Hematopoietic multipotent progenitor cell treated with erythropoietin and hydrocortisone succinate and interleukin-3 and kit ligand, for 4 days (in vitro differentiated cells): ENCODE measurements at regions not wholly inside any gene's neighbourhood (a gene's known extent, or its start where the extent isn't known, plus 50 kb on each side); places are given as distances from the start of the nearest gene placed in this dataset.
"Not testable (repeated sequence)": the region's sequence is repeated elsewhere in the genome, so short reads cannot be mapped to it uniquely, and the experiment has no call there.

Experiments
- DNase-seq: peaks from one replicate; pipeline ENCODE4 v3.0.0-alpha.2; 2015

GRCh38 chr5:44756097-44756496 is 52.6 kb upstream of the MRPS30 start:
- DNase-seq, result not testable (repeated sequence)

- no peak for DNase-seq
Measured at GRCh38 chr5:44747396-44747795, 61.4 kb upstream of the MRPS30 start.

DNA sequence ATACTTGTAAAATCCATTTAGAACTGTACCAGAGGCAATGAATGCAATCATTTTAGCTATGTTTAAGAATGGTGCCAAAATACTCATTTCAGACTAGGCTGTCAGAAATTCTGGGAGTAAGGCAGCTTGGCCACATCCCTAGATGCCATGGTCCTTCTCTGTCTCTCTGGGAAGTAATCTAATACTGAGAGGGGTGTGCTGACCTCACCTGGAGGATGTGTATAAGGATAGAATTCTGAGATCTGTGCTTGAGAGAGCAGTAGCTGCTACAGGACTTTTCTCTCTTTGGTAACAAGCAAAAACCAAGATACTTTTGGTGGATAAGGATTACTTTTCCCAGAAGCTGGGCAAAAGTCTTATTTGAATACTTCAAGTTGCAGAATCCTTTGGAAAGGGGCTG is 68.1 kb upstream of the MRPS30 start:
- no peak for DNase-seq

- DNase-seq, result no peak
Measured at GRCh38 chr5:44729536-44729935, 79.2 kb upstream of the MRPS30 start.

GRCh38 chr5:44727100-44727499 is 81.6 kb upstream of the MRPS30 start:
- no peak for DNase-seq

DNA sequence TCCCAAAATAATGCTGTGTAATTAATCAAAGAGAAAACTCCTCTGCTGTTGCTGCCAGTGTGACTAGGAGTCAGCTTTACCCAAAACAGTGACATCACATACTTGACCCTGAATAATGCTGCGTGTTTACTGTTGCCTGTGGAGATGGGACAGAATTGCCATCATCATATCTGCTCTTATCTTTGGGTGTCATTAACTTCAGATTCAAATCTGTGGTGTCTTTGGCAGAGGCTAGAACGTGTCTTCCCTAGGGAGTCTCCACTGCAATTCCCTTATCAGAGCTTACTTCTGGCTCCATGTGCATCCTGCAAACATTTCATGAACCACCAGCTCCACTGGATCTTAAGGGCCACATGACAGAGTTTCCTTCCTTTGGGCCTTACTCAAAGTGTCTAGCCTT is 88.9 kb upstream of the MRPS30 start:
- DNase-seq, result no peak

DNA sequence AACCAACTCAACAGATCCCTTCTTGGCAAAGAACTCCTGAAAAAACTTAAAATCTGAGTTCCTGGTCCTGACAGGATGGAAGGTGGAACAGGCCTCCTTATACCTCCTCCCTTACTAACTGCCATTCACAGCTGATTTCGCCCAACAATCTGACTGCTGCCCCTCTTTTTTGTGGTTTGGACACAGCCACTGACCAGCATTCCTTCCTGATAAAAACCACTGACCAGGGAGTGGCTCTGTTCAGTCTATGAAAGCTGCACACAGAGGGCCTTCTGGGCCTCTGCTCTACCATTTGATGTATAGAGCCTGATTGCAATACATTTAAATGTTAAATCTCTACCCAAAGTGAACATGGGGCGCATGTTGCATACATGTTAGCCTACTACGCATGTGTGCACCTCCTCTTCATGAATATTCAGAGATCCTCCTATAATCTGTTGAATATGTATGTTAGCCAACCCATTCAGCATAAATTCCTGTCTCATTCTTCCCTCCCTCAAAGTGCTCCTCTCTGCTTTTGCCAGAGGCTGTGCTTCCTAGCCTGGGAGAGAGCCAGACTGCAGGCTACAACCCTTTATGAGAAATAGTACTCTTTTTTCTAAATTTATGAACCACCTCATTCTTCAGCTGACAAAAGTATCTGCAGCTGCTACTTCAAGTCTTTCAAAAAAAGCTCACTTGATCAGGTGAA is 93.7 kb upstream of the MRPS30 start:
- DNase-seq, result no peak

DNA sequence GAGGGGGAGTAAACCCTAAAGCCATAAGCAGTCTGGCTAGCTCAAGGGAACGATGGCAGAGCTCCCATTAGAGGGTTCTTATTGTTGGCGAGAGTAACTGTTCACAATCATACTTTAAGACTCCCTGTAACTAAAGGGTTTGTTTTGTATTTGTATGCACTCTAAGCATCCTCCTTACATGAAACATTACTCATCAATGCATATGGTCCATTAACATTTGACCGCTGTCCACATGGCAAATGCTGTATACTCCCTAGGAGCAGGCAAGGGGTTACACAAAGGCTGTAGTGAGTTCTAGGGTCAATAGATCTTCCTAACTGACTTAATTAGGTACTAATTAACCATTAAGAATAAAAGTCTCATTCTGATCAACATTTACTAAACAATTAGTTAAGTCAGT is 95.3 kb upstream of the MRPS30 start:
- no peak for DNase-seq

GRCh38 chr5:44711901-44712300 is 96.8 kb upstream of the MRPS30 start:
- DNase-seq, result no peak

GRCh38 chr5:44708602-44709001 is 100.1 kb upstream of the MRPS30 start:
- DNase-seq, result no peak

- no peak for DNase-seq
Measured at GRCh38 chr5:44707721-44708120, 101.0 kb upstream of the MRPS30 start.

- no peak for DNase-seq
Measured at GRCh38 chr5:44697025-44697424, 111.7 kb upstream of the MRPS30 start.

GRCh38 chr5:44695259-44695658 is 113.5 kb upstream of the MRPS30 start:
- DNase-seq, result no peak

DNA sequence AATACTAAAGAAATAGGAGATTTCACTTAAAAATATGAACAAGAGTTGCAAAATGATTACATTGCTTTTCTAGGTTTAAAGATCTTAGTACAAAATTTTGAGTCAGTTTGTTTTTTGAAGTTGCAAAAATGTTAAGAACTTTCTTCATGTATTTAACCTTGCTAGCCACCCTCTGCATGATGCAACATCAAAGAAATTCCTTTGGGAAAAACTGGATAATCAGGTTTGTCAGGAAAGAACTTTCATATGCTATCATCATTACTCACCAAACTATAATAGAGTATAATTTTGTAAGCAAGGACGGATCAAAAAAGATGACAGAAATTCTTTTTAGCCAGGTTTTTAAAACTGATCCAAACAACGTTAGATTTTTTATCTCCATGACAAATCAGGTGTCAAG is 116.9 kb upstream of the MRPS30 start:
- DNase-seq, result no peak

DNA sequence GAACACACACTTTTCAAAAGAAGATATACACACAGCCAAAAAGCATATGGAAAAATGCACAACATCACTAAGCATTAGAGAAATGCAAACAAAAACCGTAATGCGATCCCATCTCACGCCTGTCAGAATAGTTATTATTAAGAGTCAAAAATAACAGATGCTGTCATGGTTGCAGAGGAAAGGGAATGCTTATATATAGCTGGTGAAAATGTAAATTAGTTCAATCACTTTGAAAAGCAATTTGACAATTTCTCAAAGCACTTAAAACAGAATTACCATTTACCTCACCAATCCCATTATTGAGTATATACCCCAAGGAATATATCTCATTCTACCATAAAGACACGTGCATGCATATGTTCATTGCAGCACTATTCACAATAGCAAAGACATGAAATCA is 126.8 kb upstream of the MRPS30 start:
- no peak for DNase-seq

DNA sequence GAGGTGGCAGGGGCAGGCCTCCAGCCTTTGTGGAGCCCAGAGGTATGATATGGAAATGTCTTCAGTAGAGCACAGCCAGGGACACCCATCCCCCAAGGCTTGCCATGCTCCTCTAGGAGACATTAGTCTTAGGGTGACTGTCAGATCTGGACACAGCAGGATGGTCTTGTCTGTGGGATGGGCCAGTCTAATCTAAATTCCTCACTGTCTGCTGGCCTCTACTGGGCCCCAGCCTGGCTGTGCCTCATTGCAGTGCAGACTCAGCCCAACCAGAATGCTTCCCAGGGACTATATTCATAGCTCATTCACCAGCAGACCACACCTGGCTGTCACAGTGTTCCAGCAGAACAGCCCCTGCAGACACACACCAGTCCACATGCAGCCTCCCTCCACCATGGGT is 129.5 kb upstream of the MRPS30 start:
- no peak for DNase-seq

DNA sequence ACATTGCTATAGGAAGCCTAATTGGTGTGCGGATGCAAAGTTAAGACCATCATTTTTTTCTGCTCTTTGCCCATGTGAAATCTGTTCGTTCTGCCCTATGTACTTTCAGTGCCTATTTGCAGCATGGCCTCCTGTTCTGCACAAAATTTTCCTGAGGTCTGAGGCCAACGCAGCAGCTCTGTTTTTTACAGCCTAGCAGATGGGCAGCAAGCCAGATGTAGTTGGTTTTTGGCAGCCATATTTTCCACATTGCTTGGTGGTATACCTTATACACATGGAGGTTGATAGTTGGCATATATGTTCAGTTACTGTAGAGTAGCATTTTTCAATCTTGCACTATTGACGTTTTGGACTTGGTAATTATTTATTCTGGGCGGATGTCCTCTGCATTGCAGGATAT is 133.5 kb upstream of the MRPS30 start:
- no peak for DNase-seq

GRCh38 chr5:44674461-44674860 is 134.3 kb upstream of the MRPS30 start:
- no peak for DNase-seq

DNA sequence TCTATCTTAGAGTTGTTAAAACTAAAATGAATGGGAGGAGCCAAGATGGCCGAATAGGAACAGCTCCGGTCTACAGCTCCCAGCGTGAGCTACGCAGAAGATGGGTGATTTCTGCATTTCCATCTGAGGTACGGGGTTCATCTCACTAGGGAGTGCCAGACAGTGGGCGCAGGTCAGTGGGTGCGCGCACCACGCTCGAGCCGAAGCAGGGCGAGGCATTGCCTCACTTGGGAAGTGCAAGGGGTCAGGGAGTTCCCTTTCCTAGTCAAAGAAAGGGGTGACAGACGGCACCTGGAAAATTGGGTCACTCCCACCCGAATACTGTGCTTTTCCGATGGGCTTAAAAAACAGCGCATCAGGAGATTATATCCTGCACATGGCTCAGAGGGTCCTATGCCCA is 140.3 kb upstream of the MRPS30 start:
- DNase-seq, result not testable (repeated sequence)

- no peak for DNase-seq
Measured at GRCh38 chr5:44665101-44665701, 143.5 kb upstream of the MRPS30 start.

GRCh38 chr5:44664711-44665100 is 144.0 kb upstream of the MRPS30 start:
- no peak for DNase-seq

DNA sequence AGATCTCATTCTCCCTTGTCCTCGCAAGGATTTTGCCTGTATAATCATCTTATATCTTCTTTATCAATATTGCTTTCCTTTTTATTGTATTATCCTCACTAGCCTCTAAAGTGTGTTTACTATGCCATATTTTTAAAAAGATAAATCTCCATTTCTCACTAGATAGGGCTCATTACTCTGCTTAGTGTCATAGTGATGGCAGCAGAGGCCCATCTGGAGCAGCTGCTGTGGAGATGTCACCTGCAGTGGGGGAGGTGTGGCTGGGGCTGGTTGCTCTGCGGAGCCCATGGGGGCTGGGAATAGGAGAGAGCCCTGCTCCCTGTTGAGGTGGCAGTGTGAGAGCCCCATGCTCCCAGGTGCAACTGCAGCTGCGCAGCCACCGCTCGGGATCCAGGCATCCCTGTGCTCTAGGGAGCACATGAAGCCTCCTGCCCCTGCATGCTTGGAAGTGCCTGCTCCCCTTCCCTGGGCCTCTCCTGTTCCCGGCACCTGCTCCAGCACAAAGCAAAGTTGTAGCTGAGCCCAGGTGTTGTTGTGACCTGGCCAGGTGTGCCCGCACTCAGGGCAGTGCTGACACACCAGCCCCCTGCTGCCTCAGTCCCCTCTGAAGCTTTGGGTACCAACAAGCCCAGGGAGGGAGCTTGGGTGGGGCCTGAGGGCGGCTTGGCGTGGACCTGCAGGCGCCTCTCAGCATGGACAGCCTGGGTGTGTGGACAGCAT is 144.6 kb upstream of the MRPS30 start:
- no peak for DNase-seq

DNA sequence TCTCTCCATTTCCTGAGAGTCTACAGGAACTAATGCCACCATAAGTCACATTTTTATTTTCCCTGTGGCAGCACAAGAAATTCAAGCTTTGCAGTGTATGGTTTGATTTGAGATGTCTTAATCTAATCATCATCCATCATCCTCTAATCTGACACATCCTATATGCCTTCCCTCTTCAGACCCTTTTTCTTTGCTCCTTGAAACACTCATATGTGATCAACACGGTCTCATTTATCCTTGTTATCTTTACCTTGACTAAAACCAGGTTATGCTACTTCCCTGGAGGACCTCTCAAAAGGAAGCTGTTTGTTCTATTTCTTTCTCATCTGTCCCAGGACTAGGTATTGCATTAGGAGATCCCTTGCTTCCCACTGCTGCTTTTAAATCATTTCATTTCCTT is 146.9 kb upstream of the MRPS30 start:
- DNase-seq, result no peak

DNA sequence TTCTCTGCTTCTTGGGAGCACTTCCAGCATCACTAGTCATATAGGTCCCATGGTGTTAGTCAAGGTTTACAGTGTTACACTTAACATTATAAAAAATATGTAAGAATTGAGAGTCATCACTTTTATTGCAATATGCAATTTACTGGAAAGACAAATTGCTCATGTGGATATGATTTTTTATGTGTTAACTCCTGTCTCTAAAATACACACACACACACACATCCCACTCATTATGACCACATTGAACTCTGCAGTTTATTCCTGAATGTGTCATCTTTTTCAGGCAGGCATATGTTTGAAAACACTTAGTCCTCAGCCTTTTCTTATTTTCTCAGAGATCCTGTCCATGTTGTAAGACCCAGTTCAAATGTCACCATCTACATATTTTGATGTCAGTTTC is 148.5 kb upstream of the MRPS30 start:
- DNase-seq, result no peak

DNA sequence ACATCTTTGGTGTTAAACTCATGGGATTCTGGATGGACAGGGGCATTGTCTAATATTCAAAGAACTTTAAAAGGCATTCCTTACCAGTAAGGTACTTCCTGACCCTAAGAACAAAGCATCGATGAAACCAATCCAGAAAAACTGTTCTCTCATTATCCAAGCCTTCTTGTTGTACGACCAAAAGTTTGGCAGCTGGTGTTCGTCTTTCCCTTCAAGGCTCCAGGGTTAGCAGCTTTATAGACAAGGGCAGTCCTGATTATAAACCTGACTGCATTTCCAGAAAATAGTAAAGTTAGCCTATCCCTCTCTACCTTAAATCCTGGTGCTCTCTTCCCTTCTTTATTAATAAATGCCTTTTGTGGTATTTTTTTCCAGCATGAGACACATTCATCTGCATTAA is 149.4 kb upstream of the MRPS30 start:
- DNase-seq, result no peak
